ENCODE measurements at regions not wholly inside any gene's neighbourhood (a gene's known extent, or its start where the extent isn't known, plus 50 kb on each side); places are given as distances from the start of the nearest gene placed in this dataset.
A peak's percentile ranks its signal among the peaks of the same experiment; 100 is the strongest.

GRCh38 chr12:18798535-18799361 is 60.8 kb downstream of the CAPZA3 start:
- TF ChIP-seq BACH2 (CRISPR knock-in tag; IDR thresholded peaks at IDR 0.05; ENCODE audit: borderline replicate concordance) (no peak), TOX (CRISPR knock-in tag; IDR thresholded peaks at IDR 0.05; ENCODE audit: borderline replicate concordance) (peak; percentile 51), ISL1 (CRISPR knock-in tag; IDR thresholded peaks at IDR 0.05) (peak; percentile 13; the same call in 1 of the 2 replicates), TCF4 (CRISPR knock-in tag; IDR thresholded peaks at IDR 0.05; ENCODE audit: borderline replicate concordance) (no peak)
- no peak; the same call in 2 of the 3 replicates for ATAC-seq

- TF ChIP-seq TSHZ2 (CRISPR knock-in tag; IDR thresholded peaks at IDR 0.05) (no peak), ZNF70 (CRISPR knock-in tag; IDR thresholded peaks at IDR 0.05) (no peak), ISL1 (CRISPR knock-in tag; IDR thresholded peaks at IDR 0.05) (no peak), SNAI2 (CRISPR knock-in tag; IDR thresholded peaks at IDR 0.05) (no peak), ZNF565 (CRISPR knock-in tag; conservative IDR thresholded peaks at IDR 0.05; ENCODE audit: low read depth) (no peak), ZC3H10 (CRISPR knock-in tag; IDR thresholded peaks at IDR 0.05) (no peak), BACH2 (CRISPR knock-in tag; IDR thresholded peaks at IDR 0.05; ENCODE audit: borderline replicate concordance) (no peak), POU6F1 (CRISPR knock-in tag; IDR thresholded peaks at IDR 0.05; ENCODE audit: borderline replicate concordance, low read depth) (no peak), OSR1 (CRISPR knock-in tag; IDR thresholded peaks at IDR 0.05) (no peak), TCF4 (CRISPR knock-in tag; IDR thresholded peaks at IDR 0.05; ENCODE audit: borderline replicate concordance) (no peak), PATZ1 (CRISPR knock-in tag; IDR thresholded peaks at IDR 0.05; ENCODE audit: borderline replicate concordance) (no peak), RARB (CRISPR knock-in tag; IDR thresholded peaks at IDR 0.05) (no peak), TOX (CRISPR knock-in tag; IDR thresholded peaks at IDR 0.05; ENCODE audit: borderline replicate concordance) (no peak), CSDC2 (CRISPR knock-in tag; IDR thresholded peaks at IDR 0.05) (no peak), ZNF8 (CRISPR knock-in tag; IDR thresholded peaks at IDR 0.05) (no peak), ZFP30 (CRISPR knock-in tag; IDR thresholded peaks at IDR 0.05) (no peak), CSRNP3 (CRISPR knock-in tag; IDR thresholded peaks at IDR 0.05) (no peak), PPARA (CRISPR knock-in tag; IDR thresholded peaks at IDR 0.05; ENCODE audit: borderline replicate concordance) (no peak), CREB5 (CRISPR knock-in tag; IDR thresholded peaks at IDR 0.05; ENCODE audit: low read depth) (no peak)
- no peak for ATAC-seq
Measured at GRCh38 chr12:18799561-18799960, 61.6 kb downstream of the CAPZA3 start.
